ENCODE measurements at regions not wholly inside any gene's neighbourhood (a gene's known extent, or its start where the extent isn't known, plus 50 kb on each side); places are given as distances from the start of the nearest gene placed in this dataset.

- DNase-seq: no peak
These were observed 82.8 kb upstream of the SPATA31C2 start for GRCh38 chr9:88221105-88221504.

DNA sequence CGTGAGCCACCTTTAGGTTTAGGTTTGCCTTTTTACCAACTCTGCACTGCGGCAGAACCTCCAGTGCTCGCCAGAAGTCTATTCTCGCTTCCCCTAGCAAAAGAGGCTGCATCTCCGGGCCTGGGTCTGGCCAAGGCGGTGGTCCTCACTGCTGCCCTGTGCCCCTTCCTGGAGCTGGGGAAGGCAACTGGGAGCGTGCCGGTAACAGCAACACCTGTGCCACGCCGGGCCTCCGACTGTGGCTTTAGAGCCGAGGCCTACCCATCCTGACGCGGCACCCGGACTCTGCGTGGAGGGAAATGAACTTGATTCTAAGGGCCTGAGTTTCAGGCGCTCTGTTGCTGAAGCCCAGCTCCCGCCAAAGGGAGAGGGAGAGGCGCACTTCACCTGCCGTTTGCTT, 82.4 kb upstream of the SPATA31C2 start:
- DNase-seq: no peak

DNA sequence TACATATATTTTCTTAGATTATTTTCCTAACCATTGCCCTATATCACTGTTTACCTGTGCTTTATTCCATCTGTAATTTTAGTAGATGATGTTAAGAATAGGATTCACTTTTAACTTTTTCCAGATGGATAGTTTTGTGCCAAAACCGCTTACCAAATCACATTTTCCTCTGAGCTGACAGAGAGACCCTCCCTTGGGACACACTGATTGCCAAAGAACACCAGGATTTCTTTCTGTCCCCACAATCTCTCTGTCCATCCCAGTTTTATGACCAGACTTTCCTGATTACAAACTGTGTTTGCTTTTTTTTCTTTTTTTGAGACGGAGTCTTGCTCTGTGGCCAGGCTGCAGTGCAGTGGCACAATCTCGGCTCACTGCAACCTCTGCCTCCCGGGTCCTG, 81.3 kb upstream of the SPATA31C2 start:
- no peak for DNase-seq

DNA sequence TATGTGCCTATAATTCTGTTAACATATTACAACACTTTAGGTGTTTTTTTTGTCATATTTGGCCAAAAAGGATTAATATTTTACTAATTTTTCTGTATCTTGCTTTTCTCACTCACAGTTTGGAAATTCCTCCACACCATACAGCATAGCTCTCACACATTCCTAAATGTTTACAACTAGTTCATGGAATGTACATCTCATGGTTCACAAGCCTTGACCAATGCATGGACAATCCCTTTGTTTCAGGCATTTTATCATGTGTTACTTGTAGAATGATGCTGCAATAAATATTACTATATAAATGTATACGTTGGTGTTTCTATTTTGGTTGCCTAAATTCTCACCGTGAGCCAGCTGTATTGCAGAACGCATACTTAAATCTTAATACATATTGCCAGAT, 80.5 kb upstream of the SPATA31C2 start:
- no peak for DNase-seq

DNA sequence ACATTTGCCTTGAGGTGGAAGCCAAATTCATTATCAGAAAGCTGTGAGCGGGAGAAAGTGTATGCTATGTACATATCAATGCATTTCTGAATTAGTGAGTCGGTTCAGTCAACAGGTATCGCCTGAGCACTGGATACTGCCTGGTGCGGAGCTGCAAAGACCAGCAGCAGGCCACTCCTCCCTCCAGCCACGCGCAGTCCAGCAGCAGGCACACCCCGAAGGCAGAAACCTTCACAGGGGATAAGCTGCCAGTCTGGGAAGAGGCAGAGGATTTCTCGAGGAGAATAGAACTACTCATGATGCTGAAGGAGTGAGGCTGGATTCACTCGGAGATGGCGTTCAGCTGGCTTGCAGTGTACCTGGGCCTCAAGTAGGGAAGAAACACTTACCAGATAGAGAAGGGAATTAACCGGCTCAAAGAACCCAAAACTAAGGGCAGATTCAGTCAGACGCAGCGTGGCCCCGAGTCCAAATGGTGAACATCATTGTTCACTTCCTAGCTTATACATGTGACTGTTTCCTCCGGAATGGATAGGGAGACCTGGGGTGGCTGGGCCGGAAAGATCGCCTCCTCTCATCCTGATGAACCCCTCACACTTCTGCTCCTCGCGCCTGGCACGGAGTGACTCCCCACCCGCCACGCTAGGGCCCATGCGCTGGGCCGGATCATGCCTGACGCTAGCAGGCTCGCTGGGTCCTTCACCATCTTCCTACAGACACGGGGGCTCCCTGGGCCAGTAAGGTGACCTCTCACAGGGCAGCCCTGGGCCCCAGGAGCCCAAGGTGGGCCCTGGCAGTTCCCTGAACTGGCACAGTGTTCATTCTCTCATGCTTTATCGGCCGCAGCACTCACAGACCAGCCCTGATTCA, 78.1 kb upstream of the SPATA31C2 start:
- DNase-seq: no peak

- DNase-seq: no peak
These were observed 77.2 kb upstream of the SPATA31C2 start for GRCh38 chr9:88215196-88216125.

GRCh38 chr9:88202321-88202720, 64.0 kb upstream of the SPATA31C2 start:
- no peak for DNase-seq

GRCh38 chr9:88198341-88198807, 60.1 kb upstream of the SPATA31C2 start:
- DNase-seq: no peak

GRCh38 chr9:88197781-88198340, 59.6 kb upstream of the SPATA31C2 start:
- DNase-seq: no peak

GRCh38 chr9:88197016-88197415, 58.7 kb upstream of the SPATA31C2 start:
- DNase-seq: no peak

DNA sequence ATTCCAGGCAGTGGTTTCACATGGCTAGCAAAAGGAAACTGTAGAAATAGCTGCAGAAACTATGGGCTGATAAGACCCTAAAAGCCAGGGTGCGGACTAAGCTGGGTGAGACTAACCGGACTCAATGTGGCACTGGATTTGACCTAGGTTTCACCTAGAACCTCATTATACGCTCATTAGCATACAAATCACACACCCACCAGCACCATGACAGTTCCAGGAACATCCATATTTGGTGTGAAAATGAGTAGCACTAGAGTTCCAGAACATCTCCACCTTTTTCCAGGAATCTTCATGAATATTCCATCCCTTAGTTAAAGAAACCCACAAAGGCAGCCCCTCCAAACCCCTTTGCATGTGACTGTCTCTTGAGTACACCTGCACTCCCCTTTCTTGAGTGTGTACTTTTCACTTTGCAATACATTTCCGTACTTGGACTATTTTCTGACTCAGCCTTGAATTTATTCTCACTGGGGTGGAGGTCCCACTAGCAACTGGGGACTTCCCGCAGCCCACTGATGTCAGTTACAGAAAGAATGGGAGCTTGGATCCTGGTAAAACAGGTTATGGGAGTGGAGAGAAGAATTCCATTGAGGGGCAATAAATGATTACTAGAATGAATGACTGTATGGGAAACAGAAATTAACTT, 58.0 kb upstream of the SPATA31C2 start:
- no peak for DNase-seq

DNA sequence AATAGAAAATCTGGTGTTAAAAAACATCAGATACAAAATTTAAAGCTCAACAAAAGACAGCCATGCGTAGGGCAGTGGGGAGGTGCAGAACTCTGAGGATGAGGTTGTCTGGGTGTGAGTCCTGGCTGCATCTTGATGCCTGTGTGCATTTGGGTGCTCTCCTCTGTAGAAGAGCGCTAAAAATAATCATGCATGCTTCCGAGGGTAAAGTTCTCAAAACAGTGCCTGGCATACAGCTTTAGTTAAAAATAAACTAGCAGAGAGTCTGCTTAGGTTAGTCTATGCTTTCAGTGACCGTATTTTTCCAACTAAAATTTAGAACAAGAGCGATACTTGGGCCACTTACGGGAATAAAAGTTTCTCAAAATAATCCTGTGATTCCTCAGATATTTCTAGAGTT, 55.5 kb upstream of the SPATA31C2 start:
- DNase-seq: no peak

GRCh38 chr9:88191456-88191855, 53.2 kb upstream of the SPATA31C2 start:
- DNase-seq: no peak

GRCh38 chr9:88189371-88189770, 51.1 kb upstream of the SPATA31C2 start:
- DNase-seq: no peak

Measured in retina (tissue), 1 donor.